ENCODE measurements at regions not wholly inside any gene's neighbourhood (a gene's known extent, or its start where the extent isn't known, plus 50 kb on each side); places are given as distances from the start of the nearest gene placed in this dataset.
"Not testable (repeated sequence)": the region's sequence is repeated elsewhere in the genome, so short reads cannot be mapped to it uniquely, and the experiment has no call there.

- DNase-seq: not testable (repeated sequence)
Measured at GRCh38 chrY:3491423-3491822, 87.4 kb upstream of the TGIF2LY start.

GRCh38 chrY:3494539-3494938 is 84.3 kb upstream of the TGIF2LY start:
- not testable (repeated sequence) for DNase-seq

- peak; percentile 0 for DNase-seq
Measured at GRCh38 chrY:3527040-3527439, 51.8 kb upstream of the TGIF2LY start.

Measured in fibroblast of skin of right quadriceps (primary cell).